IPS-NIHi11 (cell line): ENCODE measurements at regions not wholly inside any gene's neighbourhood (a gene's known extent, or its start where the extent isn't known, plus 50 kb on each side); places are given as distances from the start of the nearest gene placed in this dataset.
"Not testable (repeated sequence)": the region's sequence is repeated elsewhere in the genome, so short reads cannot be mapped to it uniquely, and the experiment has no call there.

Experiments
- DNase-seq: peaks from one replicate; pipeline ENCODE4 v3.0.0; 2012; ENCODE audit warnings: mixed read lengths, low spot score

- no peak for DNase-seq
Observed at GRCh38 chrX:733961-734360, 103.4 kb downstream of the SHOX start.

GRCh38 chrX:729583-730409 lies 99.2 kb downstream of the SHOX start:
- DNase-seq: no peak

GRCh38 chrX:729101-729500 lies 98.5 kb downstream of the SHOX start:
- DNase-seq: not testable (repeated sequence)

GRCh38 chrX:728639-729038 lies 98.0 kb downstream of the SHOX start:
- DNase-seq: not testable (repeated sequence)

- DNase-seq: peak; percentile 62
Observed at GRCh38 chrX:727738-728621, 97.4 kb downstream of the SHOX start.

DNA sequence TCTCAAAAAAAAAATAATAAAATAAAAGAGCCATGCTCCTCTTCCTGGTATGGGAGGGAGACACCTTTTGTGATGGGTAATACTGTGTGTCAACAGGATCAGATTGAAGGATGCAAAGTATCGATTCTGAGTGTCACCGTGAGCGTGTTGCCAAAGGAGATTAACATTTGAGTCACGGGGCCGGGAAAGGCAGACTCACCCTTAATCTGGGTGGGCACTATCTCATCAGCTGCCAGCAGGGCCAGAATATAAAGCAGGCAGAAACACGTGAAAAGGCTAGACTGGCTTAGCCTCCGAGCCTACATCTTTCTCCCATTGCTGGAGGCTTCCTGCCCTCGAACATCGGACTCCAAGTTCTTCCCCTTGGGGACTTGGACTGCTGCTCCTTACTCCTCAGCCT lies 95.4 kb downstream of the SHOX start:
- no peak for DNase-seq

DNA sequence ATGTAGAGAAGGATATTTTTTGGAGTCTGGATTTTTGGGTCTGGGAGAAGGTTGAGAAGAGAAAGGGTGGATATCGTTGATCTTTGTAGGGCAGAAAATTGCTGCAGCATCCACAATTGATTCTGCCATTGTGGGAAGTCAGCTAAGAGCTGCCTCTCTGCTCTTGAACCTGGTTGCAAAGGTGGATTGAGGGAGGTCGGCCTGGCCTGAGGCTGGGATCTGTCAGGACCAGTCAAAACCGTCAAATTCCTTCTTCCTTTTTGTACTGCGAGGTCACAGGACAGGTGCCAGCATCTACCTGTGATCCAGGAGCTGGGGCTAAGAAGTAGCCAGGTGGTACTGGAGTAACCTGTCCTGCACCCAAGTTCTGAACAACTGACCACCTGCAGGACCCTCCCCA lies 93.7 kb downstream of the SHOX start:
- no peak for DNase-seq

DNA sequence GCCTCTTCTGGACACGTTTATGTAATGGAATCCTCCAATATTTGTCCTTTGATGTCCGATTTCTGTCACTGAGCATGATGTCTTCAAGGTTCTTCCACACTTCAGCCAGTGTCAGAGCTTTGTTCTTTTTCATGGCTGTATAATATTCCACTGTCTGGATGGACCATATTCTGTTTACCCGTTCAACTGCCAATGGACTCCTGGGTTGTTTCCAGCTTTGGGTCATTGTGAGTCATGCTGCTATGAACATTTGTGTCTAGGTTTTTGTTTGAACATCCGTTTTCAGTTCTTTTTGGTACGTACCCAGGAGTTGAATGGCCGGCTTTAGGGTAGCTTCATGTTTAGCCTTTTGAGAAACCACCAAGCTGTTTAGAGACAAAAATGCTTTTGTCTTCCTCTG lies 93.2 kb downstream of the SHOX start:
- no peak for DNase-seq

DNA sequence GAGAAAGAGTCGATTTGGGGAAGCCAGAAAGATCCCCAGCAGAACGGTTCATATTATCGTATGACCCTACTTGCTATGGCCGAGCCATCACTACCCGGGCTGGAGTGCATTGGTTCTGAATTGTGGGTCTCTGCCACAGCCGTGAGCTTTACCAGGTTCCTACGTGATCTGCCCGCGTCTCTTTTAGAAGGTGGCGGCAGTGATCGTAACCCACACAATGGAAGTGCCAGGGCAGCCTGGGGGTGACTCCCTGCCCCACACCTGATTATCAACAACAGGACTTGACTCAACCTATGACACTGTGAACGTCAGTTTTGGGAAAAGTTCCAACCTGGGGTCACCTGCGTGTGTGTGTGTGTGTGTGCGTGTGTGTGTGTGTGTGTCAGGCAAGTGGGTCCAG lies 90.8 kb downstream of the SHOX start:
- no peak for DNase-seq

GRCh38 chrX:720825-721224 lies 90.2 kb downstream of the SHOX start:
- DNase-seq: no peak

DNA sequence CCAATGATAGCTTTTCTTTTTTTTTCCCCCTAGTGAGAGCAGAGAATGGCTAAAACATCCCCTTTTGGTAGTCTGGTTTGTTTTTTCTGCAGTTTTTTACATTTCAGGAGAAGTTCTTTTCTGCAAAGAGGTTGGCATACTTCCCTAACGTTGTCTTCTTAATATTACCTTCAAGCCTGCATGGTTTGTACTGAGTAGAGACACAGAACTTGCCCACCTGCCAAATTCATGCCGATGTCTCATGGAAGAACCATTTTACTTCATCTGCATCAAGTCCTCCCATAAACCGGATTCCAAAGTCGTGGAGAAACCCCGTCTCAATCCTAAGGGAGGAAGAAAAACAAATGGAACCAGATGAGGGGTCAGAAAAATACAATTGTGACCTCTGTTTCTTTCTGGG lies 89.7 kb downstream of the SHOX start:
- no peak for DNase-seq

- DNase-seq: no peak
Observed at GRCh38 chrX:716136-716535, 85.5 kb downstream of the SHOX start.

DNA sequence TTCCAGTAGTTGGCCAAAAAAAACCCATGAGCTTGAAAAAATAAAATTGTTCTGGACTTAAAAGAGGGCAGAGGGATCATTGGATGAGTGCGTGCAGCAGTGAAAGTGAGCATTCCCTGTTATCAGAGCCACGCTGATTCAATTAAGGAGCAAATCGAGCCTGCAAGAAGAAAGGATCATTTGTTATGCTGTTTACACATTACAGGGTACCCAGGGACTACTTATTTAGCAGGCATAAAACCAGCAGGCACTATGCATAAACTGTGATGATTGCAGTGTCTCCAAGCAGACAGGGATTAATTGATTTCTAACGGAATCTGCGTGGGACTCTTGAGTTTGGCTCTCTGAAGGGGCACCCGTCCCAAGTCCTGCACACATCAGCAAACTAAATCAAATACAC lies 83.5 kb downstream of the SHOX start:
- DNase-seq: no peak
